GM12892 (cell line): ENCODE measurements at regions not wholly inside any gene's neighbourhood (a gene's known extent, or its start where the extent isn't known, plus 50 kb on each side); places are given as distances from the start of the nearest gene placed in this dataset.
A peak's percentile ranks its signal among the peaks of the same experiment; 100 is the strongest.

Experiments
- DNase-seq: peaks from one replicate; pipeline ENCODE4 v3.0.0; 2011; ENCODE audit not compliant: insufficient read length
- FAIRE-seq: peaks from 2 replicates; lab custom pipeline; 2011; peaks lifted over from hg19 to GRCh38; lab: Jason Lieb, UNC
- POLR2A ChIP-seq: IDR thresholded peaks from 2 replicates; pipeline ENCODE4 v1.6.1; 2011; ENCODE audit warnings: low read depth, low read length, control low read depth
- POLR2AphosphoS5 ChIP-seq: IDR thresholded peaks from 2 replicates; pipeline ENCODE4 v1.6.1; 2011; ENCODE audit warnings: low read depth, low read length, control low read depth
- TAF1 ChIP-seq: IDR thresholded peaks from 2 replicates; pipeline ENCODE4 v1.6.1; 2011; ENCODE audit warnings: low read depth, mild to moderate bottlenecking, control low read depth, low read length, borderline replicate concordance

DNA sequence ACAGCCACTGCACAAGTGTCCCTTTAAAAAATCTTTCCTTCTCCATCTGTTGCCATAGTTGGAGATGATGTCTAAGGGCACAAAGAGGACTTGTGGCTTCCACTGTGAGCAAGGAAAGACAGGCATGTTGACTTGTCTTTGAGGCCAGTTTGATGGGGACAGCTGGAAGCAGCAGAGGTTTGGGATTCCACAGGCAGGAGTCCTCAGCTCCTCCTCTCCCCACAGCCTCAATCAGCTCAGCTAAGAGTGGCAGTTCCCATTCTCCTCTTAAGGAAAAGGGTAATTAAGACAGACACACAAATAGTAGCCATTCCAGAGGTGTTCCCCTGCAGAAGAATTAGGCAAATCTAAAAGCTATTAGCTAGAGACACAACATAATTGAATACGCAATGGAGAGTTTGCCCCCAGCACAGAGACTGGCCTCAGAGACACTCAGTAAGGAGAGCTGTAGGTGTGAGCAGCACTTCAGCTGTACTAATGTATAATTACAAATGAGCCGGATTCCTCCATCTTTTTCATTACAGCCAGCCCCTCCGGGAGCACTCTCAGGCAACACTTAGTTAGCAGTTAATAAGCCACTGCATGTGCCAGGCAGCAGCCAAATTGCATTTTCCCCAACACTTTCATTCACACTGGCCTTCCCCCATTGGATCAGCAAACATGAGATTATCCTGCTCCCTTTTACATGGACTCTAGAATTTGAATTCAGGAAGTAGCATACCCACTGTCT lies 434.0 kb downstream of the FOXO1 start:
- TF ChIP-seq TAF1 (no peak), POLR2A (no peak), POLR2AphosphoS5 (no peak)
- FAIRE-seq, result no peak
- DNase-seq, result no peak

DNA sequence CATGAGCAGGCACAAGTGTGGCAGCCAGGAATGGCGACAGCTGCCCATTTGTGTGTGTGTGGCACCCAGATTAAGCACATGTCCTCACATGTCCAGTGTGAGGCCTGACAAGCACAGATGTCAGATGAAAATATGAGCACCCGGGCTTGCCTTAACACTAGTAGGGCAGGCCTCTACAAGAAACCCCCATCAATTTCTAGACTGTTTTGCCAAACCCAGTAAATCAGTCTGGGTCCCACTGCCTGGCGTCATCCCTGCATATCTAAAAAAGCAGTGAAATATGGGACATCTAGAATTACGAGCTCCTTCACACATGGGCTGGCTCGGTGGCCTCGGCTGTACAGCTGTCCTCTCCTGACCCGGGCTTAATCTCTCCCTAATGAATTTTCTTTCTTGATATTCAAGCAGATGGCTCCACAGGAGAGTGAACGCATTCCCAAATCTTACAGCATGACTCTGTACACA lies 432.7 kb downstream of the FOXO1 start:
- DNase-seq, result no peak
- FAIRE-seq, result no peak
- TF ChIP-seq TAF1, result no peak

DNA sequence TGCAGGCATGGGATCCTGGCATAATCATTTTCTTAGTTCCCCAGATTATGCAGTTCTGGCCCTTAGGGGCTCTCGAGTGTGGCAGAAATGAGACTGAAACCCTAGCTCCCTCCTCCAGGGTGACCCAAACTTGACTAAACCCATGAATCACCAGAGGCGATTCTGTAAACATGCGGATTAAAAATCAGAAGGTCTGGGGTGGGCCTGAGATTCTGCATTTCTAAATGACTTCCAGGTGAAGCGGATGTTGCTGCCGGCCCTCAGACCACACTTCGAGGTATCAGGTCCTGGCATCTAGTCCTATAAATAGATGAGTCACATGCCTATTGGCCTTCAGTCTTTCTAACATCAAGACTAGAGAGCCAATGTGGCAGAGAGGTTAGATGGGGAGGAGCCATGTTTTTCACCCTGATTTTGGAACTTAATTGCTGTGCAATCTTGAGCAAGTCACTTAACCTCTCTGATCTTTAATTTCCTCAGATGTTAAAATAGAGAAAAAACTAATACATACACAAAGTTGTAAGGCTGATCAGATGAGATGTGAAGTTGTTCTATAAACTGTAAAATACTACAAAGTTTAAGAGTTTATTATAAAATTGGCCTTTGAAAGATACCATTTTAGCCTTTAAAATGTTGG lies 431.2 kb downstream of the FOXO1 start:
- TF ChIP-seq TAF1 (no peak), POLR2A (no peak), POLR2AphosphoS5 (no peak)
- FAIRE-seq (no peak), DNase-seq (no peak)

DNA sequence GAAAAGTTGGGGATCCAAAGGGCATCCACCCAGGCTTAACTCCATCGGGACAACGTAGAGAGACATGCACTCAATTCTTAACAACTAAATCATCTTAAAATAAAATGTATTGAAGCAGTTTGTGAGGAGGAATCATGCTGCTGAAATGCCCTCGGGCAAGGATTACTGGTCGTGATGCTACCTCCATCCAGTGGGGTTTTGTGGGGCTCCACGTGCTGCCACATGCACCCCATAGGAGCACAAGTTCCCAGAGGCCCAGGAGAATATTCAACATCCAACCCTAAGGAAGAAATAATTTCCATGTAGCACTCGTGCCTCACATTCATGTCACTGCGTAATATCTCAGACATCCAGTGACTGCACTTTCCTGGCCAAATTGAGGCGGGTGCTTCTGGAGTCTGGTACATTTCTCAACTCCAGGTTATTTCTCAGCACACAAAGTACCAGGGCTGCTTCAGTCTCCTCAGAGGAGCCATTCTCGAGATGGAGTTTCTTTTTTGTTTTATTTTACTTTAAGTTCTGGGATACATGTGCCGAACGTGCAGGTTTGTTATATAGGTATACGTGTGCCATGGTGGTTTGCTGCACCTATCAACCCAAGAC lies 429.8 kb downstream of the FOXO1 start:
- TF ChIP-seq TAF1 (no peak), POLR2AphosphoS5 (no peak), POLR2A (no peak)
- no peak for DNase-seq
- no peak for FAIRE-seq

DNA sequence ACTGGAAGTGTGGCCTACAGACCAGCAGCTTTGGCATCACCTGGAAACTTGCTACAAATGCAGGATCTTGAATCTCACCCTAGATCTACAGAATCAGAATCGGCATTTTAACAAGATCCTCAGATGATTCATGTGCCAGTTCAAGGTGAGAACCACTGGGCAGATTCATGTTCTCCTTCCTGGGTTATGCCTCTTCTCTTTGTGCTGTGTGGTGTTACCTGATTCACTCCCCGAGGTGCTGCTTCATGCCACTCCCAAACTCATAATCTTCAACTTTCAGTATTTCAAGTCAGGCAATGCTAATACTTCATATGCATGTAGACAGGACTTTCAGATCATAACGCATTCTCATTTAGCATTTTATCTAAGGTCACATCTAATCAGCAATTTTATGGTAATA lies 427.7 kb downstream of the FOXO1 start:
- FAIRE-seq (no peak), DNase-seq (no peak)
- TF ChIP-seq POLR2AphosphoS5, result no peak
- TF ChIP-seq TAF1, result no peak
- TF ChIP-seq POLR2A, result no peak

DNA sequence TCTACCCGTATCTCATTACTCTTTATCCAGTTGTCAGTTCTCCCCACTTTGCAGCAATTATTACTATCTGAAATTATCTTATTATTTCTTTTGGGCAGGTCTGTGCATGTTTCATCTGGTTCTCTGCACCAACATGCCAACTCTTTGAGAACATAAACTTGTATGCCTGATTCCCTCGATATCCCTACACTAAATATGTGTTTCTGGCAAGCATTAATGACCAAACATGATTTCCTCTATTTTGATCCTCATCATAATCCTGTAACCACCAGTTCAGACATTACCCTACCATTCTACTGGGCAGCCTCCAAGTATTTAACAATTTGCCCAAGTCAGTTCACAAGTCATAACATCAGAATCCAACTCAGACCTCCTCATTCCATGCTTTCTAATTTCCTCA lies 426.1 kb downstream of the FOXO1 start:
- FAIRE-seq, result no peak
- no peak for TF ChIP-seq TAF1
- TF ChIP-seq POLR2A, result no peak
- TF ChIP-seq POLR2AphosphoS5, result no peak
- DNase-seq, result no peak

DNA sequence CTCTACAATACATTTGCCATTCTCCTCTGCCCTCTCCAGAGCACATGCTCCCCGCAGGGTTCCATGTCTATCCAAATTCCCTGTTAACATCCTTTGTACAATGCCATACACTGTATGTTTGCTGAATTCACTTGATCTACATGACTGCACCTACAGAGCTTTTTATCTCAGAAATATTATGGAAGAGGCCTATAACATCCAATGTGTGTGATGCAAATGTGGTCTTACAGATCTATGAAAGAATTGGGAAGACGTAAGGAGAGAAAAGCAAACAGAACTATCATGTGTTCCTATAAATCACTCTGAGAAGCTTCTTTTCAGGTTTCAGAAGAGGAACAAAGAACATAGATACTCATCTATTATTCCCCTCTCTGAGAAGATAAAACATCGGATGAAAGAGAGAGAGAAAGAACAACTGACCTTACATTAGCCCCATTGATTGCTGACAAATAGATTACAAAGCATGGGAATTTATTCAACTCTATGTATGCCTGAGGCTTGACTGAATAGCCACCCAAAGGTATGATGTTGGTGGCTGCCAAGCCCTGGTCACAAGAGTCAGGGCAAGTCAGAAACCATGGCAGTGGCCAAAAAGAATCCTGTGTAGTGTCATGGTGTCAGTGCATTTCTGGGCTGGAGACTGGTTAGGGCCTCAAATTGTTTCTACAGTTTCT lies 425.2 kb downstream of the FOXO1 start:
- FAIRE-seq (no peak), DNase-seq (no peak)
- TF ChIP-seq TAF1 (no peak), POLR2A (no peak), POLR2AphosphoS5 (no peak)

DNA sequence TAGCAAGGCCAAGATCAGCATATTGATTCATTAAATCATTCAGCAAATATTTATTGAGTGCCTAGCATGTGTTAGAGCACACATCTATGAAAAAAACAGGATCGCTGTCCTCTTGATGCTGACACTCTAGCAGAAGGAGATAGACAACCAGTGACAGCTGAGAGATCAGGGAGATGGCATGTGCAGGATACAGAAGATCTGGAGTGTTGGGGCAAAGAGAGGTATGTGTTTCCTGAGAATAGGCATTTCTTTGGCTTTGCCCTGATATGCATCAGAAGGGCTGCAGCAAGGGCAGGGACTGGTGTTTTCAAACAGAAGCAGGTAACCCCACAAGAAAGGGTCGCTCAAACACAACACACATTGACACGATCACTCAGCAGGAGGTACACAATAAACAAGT lies 423.4 kb downstream of the FOXO1 start:
- TF ChIP-seq POLR2A, result no peak
- no peak for TF ChIP-seq POLR2AphosphoS5
- TF ChIP-seq TAF1, result no peak
- no peak for DNase-seq
- no peak for FAIRE-seq

DNA sequence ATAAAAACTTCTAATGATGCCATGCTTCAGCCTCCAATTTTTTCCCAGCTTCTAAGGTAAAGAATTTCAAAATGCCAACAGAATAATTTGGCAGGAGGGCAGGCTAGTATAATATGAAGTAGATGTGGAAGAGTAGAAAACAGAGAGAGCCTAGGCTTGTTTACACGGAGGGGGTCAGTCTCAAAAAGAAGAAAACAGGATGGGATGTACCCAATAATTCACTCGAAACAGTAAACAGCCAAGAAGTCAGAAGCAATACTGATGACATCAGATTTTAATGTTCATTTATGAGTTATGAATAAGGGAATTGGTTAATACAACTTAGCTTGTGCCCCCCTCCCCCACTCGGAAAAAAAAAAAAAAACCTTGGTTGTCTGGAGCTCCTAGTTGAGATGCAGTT lies 422.5 kb downstream of the FOXO1 start:
- FAIRE-seq (no peak), DNase-seq (no peak)
- TF ChIP-seq POLR2AphosphoS5 (no peak), TAF1 (no peak)

DNA sequence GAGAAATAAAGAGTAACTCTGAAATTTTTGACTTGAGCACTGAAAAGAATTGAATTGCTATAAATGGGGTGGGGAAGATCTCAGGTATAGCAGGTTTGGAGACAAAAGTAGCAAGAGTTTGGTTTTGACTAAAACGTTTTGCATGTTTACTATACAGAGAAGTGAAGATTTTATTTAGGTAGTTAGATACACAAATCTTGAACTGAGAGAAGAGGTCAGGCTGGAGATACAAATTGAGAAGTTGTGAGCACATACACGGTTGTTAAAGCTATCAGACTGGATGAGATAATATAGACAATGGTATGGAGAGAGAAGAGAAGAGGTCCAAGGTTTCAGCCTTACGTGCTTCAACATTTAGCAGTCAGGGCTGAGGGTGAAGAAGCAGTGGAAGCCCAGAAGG lies 420.9 kb downstream of the FOXO1 start:
- no peak for FAIRE-seq
- DNase-seq, result no peak
- TF ChIP-seq POLR2AphosphoS5 (no peak), TAF1 (no peak), POLR2A (no peak)

DNA sequence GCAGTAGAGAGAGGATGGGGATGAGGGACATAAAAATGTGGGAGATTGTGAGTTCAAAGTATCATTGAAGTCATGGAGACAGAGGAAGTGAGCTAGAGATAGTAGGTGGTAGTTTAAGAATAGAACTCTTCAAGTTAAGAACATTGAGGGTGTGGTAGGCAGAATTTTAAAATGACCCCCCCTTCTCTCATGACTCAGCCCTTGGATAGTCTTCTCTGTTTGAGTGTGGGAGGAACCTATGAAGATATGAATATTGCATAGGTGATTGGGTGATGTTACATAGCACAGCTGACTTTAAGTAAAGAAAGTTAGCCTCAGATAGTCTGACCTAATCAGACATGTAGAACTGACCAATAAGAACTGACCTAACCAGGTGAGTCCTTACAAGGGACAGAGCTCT lies 418.6 kb downstream of the FOXO1 start:
- FAIRE-seq (peak; percentile 68), DNase-seq (no peak)
- TF ChIP-seq POLR2A (no peak), TAF1 (no peak), POLR2AphosphoS5 (no peak)

DNA sequence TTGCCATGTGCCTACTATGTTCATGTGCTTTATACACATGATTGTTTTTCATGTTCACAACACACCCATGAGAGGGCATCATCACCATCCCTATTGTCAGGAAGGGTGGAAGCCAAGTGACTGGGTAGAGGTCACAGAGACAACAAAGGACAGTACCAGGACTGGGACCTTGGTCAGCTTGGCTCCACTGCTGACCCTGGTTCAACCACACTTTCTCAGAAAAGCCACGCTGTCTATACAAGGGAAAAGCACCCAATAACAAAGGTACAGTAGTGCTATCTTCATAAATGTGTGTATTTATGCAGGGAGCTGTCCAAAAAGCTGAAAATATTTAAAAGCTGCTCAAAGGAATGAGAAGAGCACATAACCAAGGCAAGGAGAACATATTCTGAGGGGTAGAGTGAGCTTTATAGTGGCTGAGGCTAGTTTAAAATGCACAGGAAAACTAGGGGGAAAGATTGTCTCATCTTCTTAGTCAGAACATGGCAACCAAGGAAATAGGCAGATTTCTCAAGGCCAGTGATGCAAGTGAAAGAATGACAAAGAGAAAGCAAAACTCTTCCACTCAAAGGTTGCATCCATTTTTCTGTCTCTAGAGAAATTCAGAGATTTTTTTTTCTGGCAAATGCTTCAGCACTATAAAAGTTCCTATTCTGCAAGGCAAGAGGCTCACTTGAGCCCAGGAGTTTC lies 415.0 kb downstream of the FOXO1 start:
- TF ChIP-seq POLR2A, result no peak
- FAIRE-seq, result peak; percentile 53
- no peak for DNase-seq
